ENCODE measurements at regions not wholly inside any gene's neighbourhood (a gene's known extent, or its start where the extent isn't known, plus 50 kb on each side); places are given as distances from the start of the nearest gene placed in this dataset.
"Not testable (repeated sequence)": the region's sequence is repeated elsewhere in the genome, so short reads cannot be mapped to it uniquely, and the experiment has no call there.

DNA sequence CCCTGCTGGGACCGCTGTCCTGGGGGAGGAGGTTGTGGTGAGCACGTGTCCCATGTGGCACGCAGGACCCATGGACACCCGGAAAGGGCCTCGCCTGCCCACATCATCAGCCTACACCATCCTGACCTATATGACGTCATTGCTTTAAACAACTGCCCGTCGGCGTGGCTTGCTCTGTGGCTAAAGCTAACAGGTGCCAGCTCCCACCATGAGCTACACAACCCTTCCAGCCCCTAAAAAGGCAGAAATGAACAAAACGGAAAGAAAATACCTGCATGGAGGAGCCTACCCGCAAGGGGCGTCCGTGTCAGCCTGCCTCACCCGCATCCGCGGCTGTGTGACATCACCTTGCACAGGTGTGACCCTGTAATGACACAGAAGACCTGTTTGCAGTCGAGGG, 481.8 kb downstream of the BRD1 start:
- no peak for TF ChIP-seq TAF1 (IDR thresholded peaks at IDR 0.05; ENCODE audit: low read depth, low read length)
- no peak for FAIRE-seq

DNA sequence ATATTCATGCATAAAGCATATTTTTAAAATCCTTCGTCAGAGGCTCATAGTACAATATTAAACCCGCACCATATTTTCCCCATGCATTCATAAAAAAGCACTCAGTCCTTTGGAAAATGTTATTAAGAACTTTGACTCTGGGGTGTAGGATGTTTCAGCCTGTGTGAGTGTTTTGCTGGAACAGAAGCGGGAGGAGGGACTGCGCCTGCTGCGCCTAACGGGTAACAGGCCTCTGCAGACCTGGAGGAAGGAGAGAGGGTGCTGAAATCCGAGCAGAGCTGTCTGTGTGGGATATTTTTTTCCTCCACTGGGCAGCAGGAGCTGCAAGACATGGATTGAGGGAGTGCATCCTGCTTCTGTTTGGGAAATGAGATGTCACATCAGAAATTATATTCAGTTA, 483.0 kb downstream of the BRD1 start:
- TF ChIP-seq POU2F2 (IDR thresholded peaks at IDR 0.05; ENCODE audit: low read depth, low read length) (no peak), POLR2A (IDR thresholded peaks at IDR 0.05; ENCODE audit: low read depth, low read length) (no peak), PAX5 (IDR thresholded peaks at IDR 0.05; ENCODE audit: insufficient read depth, low read length, severe bottlenecking) (no peak), SPI1 (IDR thresholded peaks at IDR 0.05; ENCODE audit: low read depth, low read length) (no peak), POLR2AphosphoS5 (IDR thresholded peaks at IDR 0.05; ENCODE audit: low read depth, low read length) (no peak), TAF1 (IDR thresholded peaks at IDR 0.05; ENCODE audit: low read depth, low read length) (no peak)
- FAIRE-seq (no peak), DNase-seq (ENCODE audit: insufficient read length, low spot score) (no peak)

More for the DNA sequence above, 481.8 kb downstream of the BRD1 start:
- DNase-seq (ENCODE audit: insufficient read length, low spot score), result no peak

DNA sequence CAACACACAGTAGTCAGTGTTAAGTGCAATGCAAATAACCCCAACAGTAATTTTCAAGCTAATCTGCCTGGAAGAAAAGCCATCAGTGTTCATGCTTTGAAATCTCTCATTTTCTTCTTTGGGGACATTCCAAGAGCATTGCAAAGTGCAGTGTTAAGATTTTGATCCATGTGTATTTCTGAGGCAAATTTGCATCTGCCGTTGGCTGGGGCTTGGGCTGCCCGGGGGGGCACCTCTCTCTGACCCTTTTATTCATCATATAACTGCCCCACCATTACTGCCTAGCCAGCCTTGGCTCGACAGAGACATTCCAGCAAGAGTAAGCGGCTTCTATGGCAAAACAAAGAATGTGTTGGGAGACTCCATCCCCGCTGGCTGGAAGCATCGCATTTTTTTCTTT, 483.5 kb downstream of the BRD1 start:
- no peak for TF ChIP-seq POU2F2 (IDR thresholded peaks at IDR 0.05; ENCODE audit: low read depth, low read length)
- no peak for TF ChIP-seq POLR2AphosphoS5 (IDR thresholded peaks at IDR 0.05; ENCODE audit: low read depth, low read length)
- no peak for TF ChIP-seq TAF1 (IDR thresholded peaks at IDR 0.05; ENCODE audit: low read depth, low read length)
- TF ChIP-seq POLR2A (IDR thresholded peaks at IDR 0.05; ENCODE audit: low read depth, low read length), result no peak
- no peak for TF ChIP-seq PAX5 (IDR thresholded peaks at IDR 0.05; ENCODE audit: insufficient read depth, low read length, severe bottlenecking)
- TF ChIP-seq SPI1 (IDR thresholded peaks at IDR 0.05; ENCODE audit: low read depth, low read length), result no peak
- DNase-seq (ENCODE audit: insufficient read length, low spot score) (no peak), FAIRE-seq (no peak)

DNA sequence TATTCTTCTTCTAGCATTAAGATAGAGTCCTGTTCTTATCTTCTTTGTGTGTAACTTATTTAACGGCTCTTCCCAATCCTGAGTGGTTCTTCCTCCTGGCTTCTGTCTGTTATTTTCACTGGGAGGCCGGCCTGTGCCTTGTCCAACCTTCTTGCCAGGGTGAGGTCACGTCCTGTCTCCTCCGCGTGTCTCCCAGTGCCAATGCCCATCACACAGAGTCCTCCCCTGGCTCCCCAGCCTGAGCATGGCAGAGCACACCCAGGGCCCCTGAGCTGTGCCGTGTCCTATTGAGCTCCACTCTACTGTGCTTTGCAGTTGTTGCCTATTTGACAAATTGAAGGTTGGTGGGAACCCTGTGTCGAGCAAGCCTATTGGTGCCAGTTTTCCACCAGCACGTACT, 487.3 kb downstream of the BRD1 start:
- TF ChIP-seq POLR2AphosphoS5 (IDR thresholded peaks at IDR 0.05; ENCODE audit: low read depth, low read length) (no peak), SPI1 (IDR thresholded peaks at IDR 0.05; ENCODE audit: low read depth, low read length) (no peak), PAX5 (IDR thresholded peaks at IDR 0.05; ENCODE audit: insufficient read depth, low read length, severe bottlenecking) (no peak), POU2F2 (IDR thresholded peaks at IDR 0.05; ENCODE audit: low read depth, low read length) (no peak), POLR2A (IDR thresholded peaks at IDR 0.05; ENCODE audit: low read depth, low read length) (no peak), TAF1 (IDR thresholded peaks at IDR 0.05; ENCODE audit: low read depth, low read length) (no peak)
- FAIRE-seq, result no peak
- DNase-seq (ENCODE audit: insufficient read length, low spot score), result no peak

DNA sequence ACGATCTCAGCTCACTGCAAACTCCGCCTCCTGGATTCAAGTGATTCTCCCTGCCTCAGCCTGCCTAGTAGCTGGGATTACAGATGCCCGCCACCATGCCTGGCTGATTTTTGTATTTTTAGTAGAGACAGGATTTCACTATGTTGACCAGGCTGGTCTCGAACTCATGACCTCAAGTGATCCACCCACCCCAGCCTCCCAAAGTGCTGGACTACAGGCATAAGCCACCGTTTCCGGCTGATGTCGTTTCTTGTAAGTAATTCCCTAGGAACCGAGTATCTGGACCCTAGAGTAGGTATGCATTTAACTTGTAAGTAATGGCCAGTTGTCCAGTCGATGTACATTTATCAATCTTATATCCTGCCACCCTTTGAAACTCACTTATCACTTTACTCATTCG, 491.2 kb downstream of the BRD1 start:
- DNase-seq (ENCODE audit: insufficient read length, low spot score); FAIRE-seq: not testable (repeated sequence)

DNA sequence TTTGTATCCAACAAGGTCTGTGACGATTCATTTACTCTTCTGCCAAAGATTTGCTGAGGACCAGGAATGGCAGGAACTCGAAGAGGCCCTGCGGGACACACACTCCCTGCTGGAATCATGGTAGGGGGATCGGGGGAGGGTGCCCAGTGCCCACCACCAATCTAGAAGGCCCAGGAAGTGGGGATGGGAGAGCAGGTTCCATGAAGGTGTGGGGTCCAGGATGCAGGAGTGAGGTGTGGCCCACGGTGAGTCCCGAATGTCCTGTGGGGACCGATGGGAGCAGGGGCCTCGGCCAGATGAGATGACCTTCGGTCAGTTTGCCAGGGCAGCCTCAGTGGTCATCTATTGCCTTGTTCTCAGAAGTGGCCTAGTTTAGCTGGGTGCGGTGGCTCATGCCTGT, 492.7 kb downstream of the BRD1 start:
- DNase-seq (ENCODE audit: insufficient read length, low spot score), result no peak
- no peak for FAIRE-seq
- TF ChIP-seq POLR2AphosphoS5 (IDR thresholded peaks at IDR 0.05; ENCODE audit: low read depth, low read length) (no peak), PAX5 (IDR thresholded peaks at IDR 0.05; ENCODE audit: insufficient read depth, low read length, severe bottlenecking) (no peak), SPI1 (IDR thresholded peaks at IDR 0.05; ENCODE audit: low read depth, low read length) (no peak), POU2F2 (IDR thresholded peaks at IDR 0.05; ENCODE audit: low read depth, low read length) (no peak), POLR2A (IDR thresholded peaks at IDR 0.05; ENCODE audit: low read depth, low read length) (no peak), TAF1 (IDR thresholded peaks at IDR 0.05; ENCODE audit: low read depth, low read length) (no peak)

DNA sequence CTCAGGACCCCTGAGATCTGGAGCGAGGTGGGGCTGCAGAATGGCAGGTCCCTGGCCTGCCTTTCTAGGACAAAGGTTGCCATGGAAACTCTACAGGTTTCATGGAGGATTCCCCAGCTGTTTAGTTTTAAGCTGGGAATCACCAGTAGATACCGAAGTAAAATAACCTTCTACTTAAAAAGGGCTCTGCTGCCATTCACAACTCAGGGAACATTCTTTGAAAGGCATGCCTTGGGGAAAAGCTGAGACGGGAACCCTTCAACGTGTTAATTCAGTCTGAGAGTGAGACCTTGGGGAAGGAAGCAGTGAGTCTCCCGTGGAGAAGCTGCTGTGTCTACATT, 493.3 kb downstream of the BRD1 start:
- FAIRE-seq, result no peak

DNA sequence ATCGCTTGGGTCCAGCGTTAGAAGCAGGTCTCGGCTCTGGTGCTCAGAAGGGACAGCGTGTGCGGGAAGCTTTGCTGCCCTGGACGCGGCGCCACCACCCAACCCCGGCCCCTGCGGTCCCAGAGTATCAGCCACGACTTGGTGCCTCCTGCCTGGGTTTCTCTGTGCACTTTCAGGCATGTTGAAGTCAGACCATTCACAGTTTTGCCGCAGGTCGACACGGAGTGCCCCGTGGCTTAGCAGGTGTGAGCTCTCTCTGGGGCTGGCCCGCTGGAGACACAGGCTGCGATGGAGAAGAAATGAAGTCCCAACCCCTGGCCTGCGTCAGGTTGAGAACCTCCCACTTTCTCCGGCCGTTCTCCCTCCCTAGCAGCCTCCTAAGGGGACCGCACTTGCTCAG, 494.5 kb downstream of the BRD1 start:
- FAIRE-seq (no peak), DNase-seq (ENCODE audit: insufficient read length, low spot score) (no peak)
- TF ChIP-seq TAF1 (IDR thresholded peaks at IDR 0.05; ENCODE audit: low read depth, low read length), result no peak

More for the DNA sequence above, 493.3 kb downstream of the BRD1 start:
- TF ChIP-seq POLR2AphosphoS5 (IDR thresholded peaks at IDR 0.05; ENCODE audit: low read depth, low read length), result no peak
- TF ChIP-seq POLR2A (IDR thresholded peaks at IDR 0.05; ENCODE audit: low read depth, low read length), result no peak
- no peak for TF ChIP-seq SPI1 (IDR thresholded peaks at IDR 0.05; ENCODE audit: low read depth, low read length)
- TF ChIP-seq TAF1 (IDR thresholded peaks at IDR 0.05; ENCODE audit: low read depth, low read length), result no peak
- TF ChIP-seq POU2F2 (IDR thresholded peaks at IDR 0.05; ENCODE audit: low read depth, low read length), result no peak
- TF ChIP-seq PAX5 (IDR thresholded peaks at IDR 0.05; ENCODE audit: insufficient read depth, low read length, severe bottlenecking), result no peak
- no peak for DNase-seq (ENCODE audit: insufficient read length, low spot score)

DNA sequence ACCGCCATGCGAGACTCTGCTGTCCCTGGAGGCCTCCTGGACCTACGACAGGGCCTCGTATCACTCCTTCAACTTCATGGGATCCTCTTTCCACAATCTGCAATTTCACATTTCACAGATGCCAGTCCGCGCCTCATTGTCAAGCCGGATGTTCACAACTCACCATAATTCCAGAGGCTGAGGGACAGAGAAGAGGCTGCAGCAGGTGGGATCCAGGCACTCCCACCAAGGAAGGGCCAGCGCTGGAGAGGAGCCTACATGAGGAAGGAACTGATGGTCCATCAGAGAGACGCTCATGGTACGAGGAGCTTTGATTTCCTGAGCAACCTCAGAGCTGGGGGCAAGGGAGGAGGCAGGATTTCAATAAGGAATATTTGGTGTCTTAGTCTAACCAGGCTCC, 495.0 kb downstream of the BRD1 start:
- TF ChIP-seq POLR2A (IDR thresholded peaks at IDR 0.05; ENCODE audit: low read depth, low read length), result no peak
- TF ChIP-seq SPI1 (IDR thresholded peaks at IDR 0.05; ENCODE audit: low read depth, low read length), result no peak
- no peak for TF ChIP-seq POLR2AphosphoS5 (IDR thresholded peaks at IDR 0.05; ENCODE audit: low read depth, low read length)
- TF ChIP-seq POU2F2 (IDR thresholded peaks at IDR 0.05; ENCODE audit: low read depth, low read length), result no peak
- no peak for TF ChIP-seq TAF1 (IDR thresholded peaks at IDR 0.05; ENCODE audit: low read depth, low read length)
- TF ChIP-seq PAX5 (IDR thresholded peaks at IDR 0.05; ENCODE audit: insufficient read depth, low read length, severe bottlenecking), result no peak
- DNase-seq (ENCODE audit: insufficient read length, low spot score), result no peak

DNA sequence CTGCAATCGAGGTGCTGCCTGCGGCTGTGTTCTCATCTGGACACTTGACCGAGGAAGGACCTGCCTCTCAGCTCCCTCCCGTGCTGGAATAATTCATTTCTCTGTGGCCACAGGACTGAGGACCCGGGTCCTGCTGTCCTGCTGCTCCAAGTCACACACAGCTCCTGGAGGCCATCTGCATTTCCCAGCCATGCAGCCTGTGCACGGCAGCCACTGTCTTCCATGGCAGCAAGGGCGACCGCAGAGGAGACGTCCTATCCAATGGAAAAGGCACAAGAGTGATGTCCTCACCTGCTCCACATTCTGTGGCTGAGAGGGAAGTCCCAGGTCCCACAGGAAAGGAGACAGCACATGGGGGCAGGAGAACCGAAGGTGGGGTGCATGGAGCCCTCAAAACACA, 495.8 kb downstream of the BRD1 start:
- DNase-seq (ENCODE audit: insufficient read length, low spot score) (no peak), FAIRE-seq (no peak)
- TF ChIP-seq POLR2AphosphoS5 (IDR thresholded peaks at IDR 0.05; ENCODE audit: low read depth, low read length) (no peak), SPI1 (IDR thresholded peaks at IDR 0.05; ENCODE audit: low read depth, low read length) (no peak), PAX5 (IDR thresholded peaks at IDR 0.05; ENCODE audit: insufficient read depth, low read length, severe bottlenecking) (no peak), TAF1 (IDR thresholded peaks at IDR 0.05; ENCODE audit: low read depth, low read length) (no peak), POLR2A (IDR thresholded peaks at IDR 0.05; ENCODE audit: low read depth, low read length) (no peak), POU2F2 (IDR thresholded peaks at IDR 0.05; ENCODE audit: low read depth, low read length) (no peak)

More for the DNA sequence above, 495.0 kb downstream of the BRD1 start:
- no peak for FAIRE-seq

DNA sequence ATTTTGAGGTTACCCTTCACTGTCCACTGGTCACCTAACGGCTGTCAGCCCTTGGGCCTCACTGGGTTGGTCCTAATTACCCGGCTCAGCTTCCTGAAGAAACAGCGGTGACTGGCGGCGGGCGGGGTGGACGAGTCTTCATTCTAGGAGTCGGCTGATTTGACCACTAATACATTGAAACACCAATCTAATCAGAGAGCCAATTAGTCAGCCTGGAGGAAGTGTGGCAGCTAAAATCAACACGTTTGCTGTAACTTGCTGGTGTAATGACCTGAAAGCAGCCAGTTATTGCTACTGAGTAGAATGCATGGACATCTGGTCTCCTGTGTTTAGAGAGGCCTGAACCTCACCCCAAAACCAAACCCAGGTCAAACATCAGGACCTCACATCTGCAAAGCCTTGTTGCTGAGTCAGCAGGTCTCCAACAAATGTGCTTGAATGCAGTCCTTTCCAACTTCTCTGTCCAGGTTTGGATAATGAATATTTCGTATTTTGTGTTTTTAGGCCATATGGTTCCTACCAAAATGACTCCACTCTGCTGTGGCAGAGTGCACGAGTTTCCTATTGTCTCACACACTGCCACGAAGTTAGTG, 496.4 kb downstream of the BRD1 start:
- FAIRE-seq, result no peak
- TF ChIP-seq POLR2A (IDR thresholded peaks at IDR 0.05; ENCODE audit: low read depth, low read length), result no peak
- no peak for DNase-seq (ENCODE audit: insufficient read length, low spot score)

Measured in GM12891 (cell line).